Calu3 (cell line): ENCODE measurements at regions not wholly inside any gene's neighbourhood (a gene's known extent, or its start where the extent isn't known, plus 50 kb on each side); places are given as distances from the start of the nearest gene placed in this dataset.

Experiments used
- BruUV-seq: library from RNA; stranded (reverse); fragments of 400-500 nt; replicated peaks from 2 replicates; lab custom pipeline; 2021; lab: Mats Ljungman, UMichigan
- CTCF ChIA-PET: fragments of 300-600 bp; sonication (Branson Sonifier 250); formaldehyde crosslinking; loops from one replicate; lab custom pipeline; 2022; ENCODE audit warnings: antibody characterized with exemption; lab: Charles Lee
- DNase-seq: peaks from one replicate; pipeline ENCODE4 v3.0.0; 2022
- H3K27ac Mint-ChIP-seq: one replicate; pipeline ENCODE4 v1.8.0; 2022; ENCODE audit warnings: mixed read lengths; ENCODE audit not compliant: unreplicated experiment
- H3K27me3 Mint-ChIP-seq: one replicate; pipeline ENCODE4 v1.8.0; 2022; ENCODE audit warnings: mixed read lengths; ENCODE audit not compliant: unreplicated experiment
- H3K36me3 Mint-ChIP-seq: one replicate; pipeline ENCODE4 v1.8.0; 2022; ENCODE audit warnings: mild to moderate bottlenecking, moderate library complexity, mixed read lengths; ENCODE audit not compliant: insufficient read depth, unreplicated experiment
- H3K4me1 Mint-ChIP-seq: one replicate; pipeline ENCODE4 v1.8.0; 2022; ENCODE audit warnings: mild to moderate bottlenecking, low read depth, mixed read lengths; ENCODE audit not compliant: unreplicated experiment
- H3K4me3 Mint-ChIP-seq: one replicate; pipeline ENCODE4 v1.8.0; 2022; ENCODE audit warnings: mild to moderate bottlenecking, low read depth, moderate library complexity, mixed read lengths; ENCODE audit not compliant: unreplicated experiment
- H3K9me3 Mint-ChIP-seq: one replicate; pipeline ENCODE4 v1.8.0; 2022; ENCODE audit warnings: low read depth, mixed read lengths; ENCODE audit not compliant: unreplicated experiment
- CTCF ChIP-seq: fragments of 200-600 bp; IDR thresholded peaks from one replicate; pipeline ENCODE4 v1.8.0; 2022; ENCODE audit warnings: antibody characterized with exemption; ENCODE audit not compliant: unreplicated experiment
- intact Hi-C: fragments of 100-400 bp; cut with micrococcal nuclease; formaldehyde crosslinking; loops from one replicate; pipeline ENCODE4 v1.10.0; 2022; ENCODE audit not compliant: unreplicated experiment

GRCh38 chr1:232487236-232487635 lies 142.7 kb downstream of the SIPA1L2 start:
- H3K4me3 Mint-ChIP-seq = no peak overlapping the region
- no peak for TF ChIP-seq CTCF
- H3K27me3 Mint-ChIP-seq = no peaks in the 10 kb centered on the region
- no peaks in the 10 kb centered on the region for H3K4me1 Mint-ChIP-seq
- intact Hi-C loops = no loop called here
- peaks cover 3% of the 10 kb centered on the region for H3K9me3 Mint-ChIP-seq
- H3K36me3 Mint-ChIP-seq = no peaks in the 10 kb centered on the region
- DNase-seq = no peak
- BruUV-seq = no TSS peak
- CTCF ChIA-PET = no interaction called here
- no peak overlapping the region for H3K27ac Mint-ChIP-seq

- H3K9me3 Mint-ChIP-seq = peaks cover 3% of the 10 kb centered on the region
- TF ChIP-seq CTCF = no peak
- no peak overlapping the region for H3K27ac Mint-ChIP-seq
- intact Hi-C loops = no loop called here
- H3K4me1 Mint-ChIP-seq = no peaks in the 10 kb centered on the region
- no peak for DNase-seq
- BruUV-seq = no TSS peak
- no peaks in the 10 kb centered on the region for H3K36me3 Mint-ChIP-seq
- CTCF ChIA-PET = no interaction called here
- H3K4me3 Mint-ChIP-seq = no peak overlapping the region
- no peaks in the 10 kb centered on the region for H3K27me3 Mint-ChIP-seq
Observed at GRCh38 chr1:232486454-232487207, 143.3 kb downstream of the SIPA1L2 start.

- DNase-seq = no peak
- BruUV-seq = no TSS peak
- no peaks in the 10 kb centered on the region for H3K27me3 Mint-ChIP-seq
- H3K9me3 Mint-ChIP-seq = peaks cover 3% of the 10 kb centered on the region
- no peaks in the 10 kb centered on the region for H3K36me3 Mint-ChIP-seq
- CTCF ChIA-PET = no interaction called here
- H3K27ac Mint-ChIP-seq = no peak overlapping the region
- intact Hi-C loops = no loop called here
- H3K4me3 Mint-ChIP-seq = no peak overlapping the region
- no peak for TF ChIP-seq CTCF
- no peaks in the 10 kb centered on the region for H3K4me1 Mint-ChIP-seq
Observed at GRCh38 chr1:232486006-232486405, 143.9 kb downstream of the SIPA1L2 start.

- Mint-ChIP-seq H3K27me3 (no peaks in the 10 kb centered on the region), H3K36me3 (no peaks in the 10 kb centered on the region), H3K4me1 (no peaks in the 10 kb centered on the region), H3K27ac (no peak overlapping the region), H3K4me3 (no peak overlapping the region), H3K9me3 (no peaks in the 10 kb centered on the region)
- intact Hi-C loops = no loop called here
- BruUV-seq = no TSS peak
- DNase-seq = no peak
- no peak for TF ChIP-seq CTCF
- CTCF ChIA-PET = no interaction called here
Observed at GRCh38 chr1:232484856-232485255, 145.1 kb downstream of the SIPA1L2 start.
